ENCODE measurements at regions not wholly inside any gene's neighbourhood (a gene's known extent, or its start where the extent isn't known, plus 50 kb on each side); places are given as distances from the start of the nearest gene placed in this dataset.

DNA sequence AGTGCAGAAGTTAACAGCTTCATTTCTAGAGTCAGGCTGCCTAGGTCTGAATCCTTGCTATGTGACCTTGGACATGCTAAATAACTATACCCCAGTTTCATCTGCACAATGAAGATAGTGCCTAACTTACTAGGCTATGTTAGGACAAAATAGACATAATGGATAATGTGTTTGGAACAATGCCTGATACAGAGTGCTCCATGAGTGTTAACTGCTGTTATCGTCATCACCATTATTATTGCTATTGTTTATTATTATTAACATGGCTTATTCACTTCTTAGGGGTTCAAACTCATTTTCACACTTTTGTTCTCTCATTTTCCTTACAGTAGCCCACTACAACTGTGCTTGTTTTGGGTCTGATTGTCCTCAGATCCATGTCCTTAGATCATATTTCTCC, 467.7 kb downstream of the SH2D1A start:
- TF ChIP-seq NFE2L2 (conservative IDR thresholded peaks at IDR 0.05; ENCODE audit: low read length) (no peak), HOXB5 (CRISPR knock-in tag; IDR thresholded peaks at IDR 0.05) (no peak), EHMT2 (IDR thresholded peaks at IDR 0.05; ENCODE audit: low read depth) (no peak), NPAS2 (CRISPR knock-in tag; IDR thresholded peaks at IDR 0.05; ENCODE audit: borderline replicate concordance) (no peak), SMC3 (IDR thresholded peaks at IDR 0.05) (no peak)
- TF ChIP-seq, protein P1, sequence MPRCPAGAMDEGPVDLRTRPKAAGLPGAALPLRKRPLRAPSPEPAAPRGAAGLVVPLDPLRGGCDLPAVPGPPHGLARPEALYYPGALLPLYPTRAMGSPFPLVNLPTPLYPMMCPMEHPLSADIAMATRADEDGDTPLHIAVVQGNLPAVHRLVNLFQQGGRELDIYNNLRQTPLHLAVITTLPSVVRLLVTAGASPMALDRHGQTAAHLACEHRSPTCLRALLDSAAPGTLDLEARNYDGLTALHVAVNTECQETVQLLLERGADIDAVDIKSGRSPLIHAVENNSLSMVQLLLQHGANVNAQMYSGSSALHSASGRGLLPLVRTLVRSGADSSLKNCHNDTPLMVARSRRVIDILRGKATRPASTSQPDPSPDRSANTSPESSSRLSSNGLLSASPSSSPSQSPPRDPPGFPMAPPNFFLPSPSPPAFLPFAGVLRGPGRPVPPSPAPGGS (IDR thresholded peaks at IDR 0.05) = no peak
- no peak for DNase-seq (ENCODE audit: low read depth in 1 of 2, low spot score in 1 of 2)

DNA sequence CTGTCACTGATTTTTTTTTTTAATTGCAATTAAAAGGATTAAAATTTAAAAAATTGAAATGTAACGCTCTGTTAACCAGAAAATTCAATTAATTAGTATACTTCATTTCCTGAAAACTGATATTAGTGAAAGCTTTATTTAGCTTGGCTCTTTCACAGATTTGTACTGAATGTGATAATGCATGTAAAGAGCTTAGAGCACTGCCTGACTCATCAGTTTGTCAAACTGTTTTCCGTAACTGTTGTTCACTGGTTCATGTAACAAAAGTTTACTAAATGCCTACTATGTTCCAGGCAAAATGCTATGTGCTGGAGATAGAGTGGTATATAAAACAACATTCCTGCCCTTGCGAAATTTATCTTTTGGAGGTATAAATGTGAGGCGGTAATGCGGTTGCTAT, 471.7 kb downstream of the SH2D1A start:
- Histone ChIP-seq H3K4me2 (no peak overlapping the region), H3K4me1 (no peaks in the 10 kb centered on the region), H3K9me3 (no peaks in the 10 kb centered on the region), H3K27ac (no peak overlapping the region), H3K4me3 (no peak overlapping the region)
- ATAC-seq (no peak), FAIRE-seq (no peak), DNase-seq (ENCODE audit: low read depth in 1 of 2, low spot score in 1 of 2) (no peak)
- TF ChIP-seq CEBPB (IDR thresholded peaks at IDR 0.05) (no peak), ESRRA (IDR thresholded peaks at IDR 0.05; ENCODE audit: borderline replicate concordance, low read length) (no peak), EHMT2 (IDR thresholded peaks at IDR 0.05; ENCODE audit: low read depth) (no peak), SMC3 (IDR thresholded peaks at IDR 0.05) (no peak), ZFP36 (IDR thresholded peaks at IDR 0.05; ENCODE audit: borderline replicate concordance, partially characterized antibody) (no peak), RCOR1 (IDR thresholded peaks at IDR 0.05; ENCODE audit: low read depth, low read length) (no peak), FOSB (CRISPR knock-in tag; IDR thresholded peaks at IDR 0.05) (no peak)
- TF ChIP-seq, protein P2, sequence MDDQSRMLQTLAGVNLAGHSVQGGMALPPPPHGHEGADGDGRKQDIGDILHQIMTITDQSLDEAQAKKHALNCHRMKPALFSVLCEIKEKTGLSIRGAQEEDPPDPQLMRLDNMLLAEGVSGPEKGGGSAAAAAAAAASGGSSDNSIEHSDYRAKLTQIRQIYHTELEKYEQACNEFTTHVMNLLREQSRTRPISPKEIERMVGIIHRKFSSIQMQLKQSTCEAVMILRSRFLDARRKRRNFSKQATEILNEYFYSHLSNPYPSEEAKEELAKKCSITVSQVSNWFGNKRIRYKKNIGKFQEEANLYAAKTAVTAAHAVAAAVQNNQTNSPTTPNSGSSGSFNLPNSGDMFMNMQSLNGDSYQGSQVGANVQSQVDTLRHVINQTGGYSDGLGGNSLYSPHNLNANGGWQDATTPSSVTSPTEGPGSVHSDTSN (IDR thresholded peaks at IDR 0.05) = no peak
- TF ChIP-seq, protein P3, sequence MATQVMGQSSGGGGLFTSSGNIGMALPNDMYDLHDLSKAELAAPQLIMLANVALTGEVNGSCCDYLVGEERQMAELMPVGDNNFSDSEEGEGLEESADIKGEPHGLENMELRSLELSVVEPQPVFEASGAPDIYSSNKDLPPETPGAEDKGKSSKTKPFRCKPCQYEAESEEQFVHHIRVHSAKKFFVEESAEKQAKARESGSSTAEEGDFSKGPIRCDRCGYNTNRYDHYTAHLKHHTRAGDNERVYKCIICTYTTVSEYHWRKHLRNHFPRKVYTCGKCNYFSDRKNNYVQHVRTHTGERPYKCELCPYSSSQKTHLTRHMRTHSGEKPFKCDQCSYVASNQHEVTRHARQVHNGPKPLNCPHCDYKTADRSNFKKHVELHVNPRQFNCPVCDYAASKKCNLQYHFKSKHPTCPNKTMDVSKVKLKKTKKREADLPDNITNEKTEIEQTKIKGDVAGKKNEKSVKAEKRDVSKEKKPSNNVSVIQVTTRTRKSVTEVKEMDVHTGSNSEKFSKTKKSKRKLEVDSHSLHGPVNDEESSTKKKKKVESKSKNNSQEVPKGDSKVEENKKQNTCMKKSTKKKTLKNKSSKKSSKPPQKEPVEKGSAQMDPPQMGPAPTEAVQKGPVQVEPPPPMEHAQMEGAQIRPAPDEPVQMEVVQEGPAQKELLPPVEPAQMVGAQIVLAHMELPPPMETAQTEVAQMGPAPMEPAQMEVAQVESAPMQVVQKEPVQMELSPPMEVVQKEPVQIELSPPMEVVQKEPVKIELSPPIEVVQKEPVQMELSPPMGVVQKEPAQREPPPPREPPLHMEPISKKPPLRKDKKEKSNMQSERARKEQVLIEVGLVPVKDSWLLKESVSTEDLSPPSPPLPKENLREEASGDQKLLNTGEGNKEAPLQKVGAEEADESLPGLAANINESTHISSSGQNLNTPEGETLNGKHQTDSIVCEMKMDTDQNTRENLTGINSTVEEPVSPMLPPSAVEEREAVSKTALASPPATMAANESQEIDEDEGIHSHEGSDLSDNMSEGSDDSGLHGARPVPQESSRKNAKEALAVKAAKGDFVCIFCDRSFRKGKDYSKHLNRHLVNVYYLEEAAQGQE (IDR thresholded peaks at IDR 0.05) = no peak
- TF ChIP-seq, protein P4, sequence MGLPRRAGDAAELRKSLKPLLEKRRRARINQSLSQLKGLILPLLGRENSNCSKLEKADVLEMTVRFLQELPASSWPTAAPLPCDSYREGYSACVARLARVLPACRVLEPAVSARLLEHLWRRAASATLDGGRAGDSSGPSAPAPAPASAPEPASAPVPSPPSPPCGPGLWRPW (IDR thresholded peaks at IDR 0.05) = no peak
- CTCF ChIA-PET = no interaction called here
- 43% methylated on average over 5 of the region's 5 CpGs for WGBS (ENCODE audit: missing lambda C conversion rate)
- POLR2A ChIA-PET = no interaction called here

More for the DNA sequence above, 467.7 kb downstream of the SH2D1A start:
- H3K4me2 ChIP-seq = no peak overlapping the region
- no peak for FAIRE-seq
- H3K27ac ChIP-seq = no peak overlapping the region
- no peaks in the 10 kb centered on the region for H3K4me1 ChIP-seq
- no peak overlapping the region for H3K4me3 ChIP-seq
- CTCF ChIA-PET = interaction anchor here (0.6 kb wide), 1 partner anchor 277 kb away, joined by 3 read pairs; no protein-coding TSS in a partner anchor
- POLR2A ChIA-PET = no interaction called here
- no peaks in the 10 kb centered on the region for H3K9me3 ChIP-seq
- ATAC-seq = no peak
- WGBS (ENCODE audit: missing lambda C conversion rate) = 0% methylated on average over 1 of the region's 1 CpG

DNA sequence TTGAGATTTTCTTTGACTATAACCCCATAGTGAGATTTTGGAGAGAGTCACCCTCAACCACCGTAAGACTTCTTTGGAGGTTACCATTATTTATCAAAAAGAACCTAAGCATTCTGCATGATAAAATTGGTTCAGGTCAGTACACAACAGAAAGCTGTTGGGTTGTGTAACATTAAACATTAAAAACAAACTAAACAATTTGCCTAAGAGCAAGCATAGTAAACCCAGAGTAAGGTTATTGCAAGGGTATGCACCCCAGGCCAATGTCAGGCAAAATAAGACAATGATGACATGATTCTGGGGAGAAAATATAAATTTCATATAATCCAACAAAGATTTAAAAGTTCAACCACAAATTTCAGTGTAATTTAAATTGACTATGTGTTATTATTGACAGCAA, 472.4 kb downstream of the SH2D1A start:
- FAIRE-seq = no peak
- WGBS (ENCODE audit: missing lambda C conversion rate) = 78% methylated on average over 1 of the region's 1 CpG
- TF ChIP-seq, protein P2 (IDR thresholded peaks at IDR 0.05) = no peak
- no peak for TF ChIP-seq SREBF2 (IDR thresholded peaks at IDR 0.05)

More for the DNA sequence above, 472.4 kb downstream of the SH2D1A start:
- DNase-seq (ENCODE audit: low read depth in 1 of 2, low spot score in 1 of 2) (no peak), ATAC-seq (no peak)
- H3K9me3 ChIP-seq = no peaks in the 10 kb centered on the region
- no peaks in the 10 kb centered on the region for H3K4me1 ChIP-seq
- no peak overlapping the region for H3K4me3 ChIP-seq
- no peak overlapping the region for H3K27ac ChIP-seq
- H3K4me2 ChIP-seq = no peak overlapping the region
- POLR2A ChIA-PET = no interaction called here
- CTCF ChIA-PET = no interaction called here

Measured in A549 (cell line).